ENCODE measurements at regions not wholly inside any gene's neighbourhood (a gene's known extent, or its start where the extent isn't known, plus 50 kb on each side); places are given as distances from the start of the nearest gene placed in this dataset.
"Not testable (repeated sequence)": the region's sequence is repeated elsewhere in the genome, so short reads cannot be mapped to it uniquely, and the experiment has no call there.

- TF ChIP-seq JUND (IDR thresholded peaks at IDR 0.05; ENCODE audit: low read depth), result no peak
- DNase-seq (ENCODE audit: low read depth in 1 of 2, low spot score in 1 of 2), result no peak
- in situ Hi-C loops (cut with HindIII; ENCODE audit: low pct_unique_long_range_greater_than_20kb, low sequenced_read_pairs), result no loop called here
These were observed 144.2 kb upstream of the RAPGEF2 start for GRCh38 chr4:158958489-158959270.

GRCh38 chr4:158962393-158962792 lies 140.5 kb upstream of the RAPGEF2 start:
- DNase-seq (ENCODE audit: low read depth in 1 of 2, low spot score in 1 of 2), result no peak
- in situ Hi-C loops (cut with HindIII; ENCODE audit: low pct_unique_long_range_greater_than_20kb, low sequenced_read_pairs), result no loop called here
- TF ChIP-seq JUND (IDR thresholded peaks at IDR 0.05; ENCODE audit: low read depth), result no peak

- in situ Hi-C loops (cut with HindIII; ENCODE audit: low pct_unique_long_range_greater_than_20kb, low sequenced_read_pairs); DNase-seq (ENCODE audit: low read depth in 1 of 2, low spot score in 1 of 2): not testable (repeated sequence)
These were observed 139.6 kb upstream of the RAPGEF2 start for GRCh38 chr4:158963282-158963681.

GRCh38 chr4:158964114-158964727 lies 138.7 kb upstream of the RAPGEF2 start:
- DNase-seq (ENCODE audit: low read depth in 1 of 2, low spot score in 1 of 2), result no peak
- TF ChIP-seq JUND (IDR thresholded peaks at IDR 0.05; ENCODE audit: low read depth), result no peak
- in situ Hi-C loops (cut with HindIII; ENCODE audit: low pct_unique_long_range_greater_than_20kb, low sequenced_read_pairs), result no loop called here

GRCh38 chr4:158964728-158965124 lies 138.2 kb upstream of the RAPGEF2 start:
- in situ Hi-C loops (cut with HindIII; ENCODE audit: low pct_unique_long_range_greater_than_20kb, low sequenced_read_pairs), result no loop called here
- no peak for DNase-seq (ENCODE audit: low read depth in 1 of 2, low spot score in 1 of 2)
- no peak for TF ChIP-seq JUND (IDR thresholded peaks at IDR 0.05; ENCODE audit: low read depth)

- no peak for DNase-seq (ENCODE audit: low read depth in 1 of 2, low spot score in 1 of 2)
- no peak for TF ChIP-seq JUND (IDR thresholded peaks at IDR 0.05; ENCODE audit: low read depth)
- in situ Hi-C loops (cut with HindIII; ENCODE audit: low pct_unique_long_range_greater_than_20kb, low sequenced_read_pairs), result no loop called here
These were observed 137.7 kb upstream of the RAPGEF2 start for GRCh38 chr4:158965226-158965625.

GRCh38 chr4:158966091-158966490 lies 136.8 kb upstream of the RAPGEF2 start:
- in situ Hi-C loops (cut with HindIII; ENCODE audit: low pct_unique_long_range_greater_than_20kb, low sequenced_read_pairs), result no loop called here

GRCh38 chr4:158968961-158969360 lies 133.9 kb upstream of the RAPGEF2 start:
- no peak for TF ChIP-seq JUND (IDR thresholded peaks at IDR 0.05; ENCODE audit: low read depth)
- in situ Hi-C loops (cut with HindIII; ENCODE audit: low pct_unique_long_range_greater_than_20kb, low sequenced_read_pairs), result no loop called here

More at GRCh38 chr4:158966091-158966490, 136.8 kb upstream of the RAPGEF2 start:
- no peak for DNase-seq (ENCODE audit: low read depth in 1 of 2, low spot score in 1 of 2)
- no peak for TF ChIP-seq JUND (IDR thresholded peaks at IDR 0.05; ENCODE audit: low read depth)

GRCh38 chr4:158970812-158971211 lies 132.1 kb upstream of the RAPGEF2 start:
- TF ChIP-seq JUND (IDR thresholded peaks at IDR 0.05; ENCODE audit: low read depth), result no peak
- no peak for DNase-seq (ENCODE audit: low read depth in 1 of 2, low spot score in 1 of 2)
- in situ Hi-C loops (cut with HindIII; ENCODE audit: low pct_unique_long_range_greater_than_20kb, low sequenced_read_pairs), result no loop called here

More at GRCh38 chr4:158968961-158969360, 133.9 kb upstream of the RAPGEF2 start:
- no peak for DNase-seq (ENCODE audit: low read depth in 1 of 2, low spot score in 1 of 2)

GRCh38 chr4:158974438-158974837 lies 128.4 kb upstream of the RAPGEF2 start:
- in situ Hi-C loops (cut with HindIII; ENCODE audit: low pct_unique_long_range_greater_than_20kb, low sequenced_read_pairs); DNase-seq (ENCODE audit: low read depth in 1 of 2, low spot score in 1 of 2): not testable (repeated sequence)

- DNase-seq (ENCODE audit: low read depth in 1 of 2, low spot score in 1 of 2); in situ Hi-C loops (cut with HindIII; ENCODE audit: low pct_unique_long_range_greater_than_20kb, low sequenced_read_pairs): not testable (repeated sequence)
These were observed 122.2 kb upstream of the RAPGEF2 start for GRCh38 chr4:158980711-158981110.

- DNase-seq (ENCODE audit: low read depth in 1 of 2, low spot score in 1 of 2), result no peak
- in situ Hi-C loops (cut with HindIII; ENCODE audit: low pct_unique_long_range_greater_than_20kb, low sequenced_read_pairs), result no loop called here
- no peak for TF ChIP-seq JUND (IDR thresholded peaks at IDR 0.05; ENCODE audit: low read depth)
These were observed 111.2 kb upstream of the RAPGEF2 start for GRCh38 chr4:158991534-158992155.

GRCh38 chr4:158993891-158994290 lies 109.0 kb upstream of the RAPGEF2 start:
- in situ Hi-C loops (cut with HindIII; ENCODE audit: low pct_unique_long_range_greater_than_20kb, low sequenced_read_pairs), result no loop called here
- DNase-seq (ENCODE audit: low read depth in 1 of 2, low spot score in 1 of 2), result no peak
- no peak for TF ChIP-seq JUND (IDR thresholded peaks at IDR 0.05; ENCODE audit: low read depth)

All from T47D (cell line).